PC-9 (cell line): ENCODE measurements at regions not wholly inside any gene's neighbourhood (a gene's known extent, or its start where the extent isn't known, plus 50 kb on each side); places are given as distances from the start of the nearest gene placed in this dataset.

Experiments used
- EZH2 ChIP-seq: fragments of 200-600 bp; sonication (generic); IDR thresholded peaks from 2 replicates; pipeline ENCODE4 v1.8.0; 2017; ENCODE audit warnings: antibody characterized with exemption, low read depth
- TF ChIP-seq, protein P1 (sequence below): fragments of 200-600 bp; sonication (generic); conservative IDR thresholded peaks from 2 replicates; pipeline ENCODE4 v1.6.1; 2017; ENCODE audit warnings: mixed run types, antibody characterized with exemption, mild to moderate bottlenecking, moderate library complexity

DNA sequence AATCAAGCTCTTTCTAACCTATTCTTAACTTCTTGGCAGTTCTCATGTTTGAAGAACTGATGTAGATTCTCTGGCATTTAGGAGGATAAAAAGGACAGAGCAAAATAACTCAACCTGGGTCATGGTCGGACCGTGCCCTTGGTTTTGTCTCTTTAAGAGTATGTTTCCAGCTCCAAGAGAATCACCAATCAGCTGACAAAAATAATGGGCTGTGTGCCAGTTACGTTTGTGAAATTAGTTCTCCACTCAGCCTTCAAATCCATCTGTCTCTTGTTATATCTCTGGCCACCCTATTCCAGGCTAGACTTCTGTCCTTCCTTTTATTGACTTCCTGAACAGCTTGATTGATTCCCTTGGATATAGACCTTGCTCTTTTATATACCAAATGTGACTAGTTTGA lies 225.7 kb downstream of the EPHA4 start:
- TF ChIP-seq, protein P1, sequence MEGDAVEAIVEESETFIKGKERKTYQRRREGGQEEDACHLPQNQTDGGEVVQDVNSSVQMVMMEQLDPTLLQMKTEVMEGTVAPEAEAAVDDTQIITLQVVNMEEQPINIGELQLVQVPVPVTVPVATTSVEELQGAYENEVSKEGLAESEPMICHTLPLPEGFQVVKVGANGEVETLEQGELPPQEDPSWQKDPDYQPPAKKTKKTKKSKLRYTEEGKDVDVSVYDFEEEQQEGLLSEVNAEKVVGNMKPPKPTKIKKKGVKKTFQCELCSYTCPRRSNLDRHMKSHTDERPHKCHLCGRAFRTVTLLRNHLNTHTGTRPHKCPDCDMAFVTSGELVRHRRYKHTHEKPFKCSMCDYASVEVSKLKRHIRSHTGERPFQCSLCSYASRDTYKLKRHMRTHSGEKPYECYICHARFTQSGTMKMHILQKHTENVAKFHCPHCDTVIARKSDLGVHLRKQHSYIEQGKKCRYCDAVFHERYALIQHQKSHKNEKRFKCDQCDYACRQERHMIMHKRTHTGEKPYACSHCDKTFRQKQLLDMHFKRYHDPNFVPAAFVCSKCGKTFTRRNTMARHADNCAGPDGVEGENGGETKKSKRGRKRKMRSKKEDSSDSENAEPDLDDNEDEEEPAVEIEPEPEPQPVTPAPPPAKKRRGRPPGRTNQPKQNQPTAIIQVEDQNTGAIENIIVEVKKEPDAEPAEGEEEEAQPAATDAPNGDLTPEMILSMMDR, result no peak
- no peak for TF ChIP-seq EZH2
